Activated T-cell treated with anti-CD3 and anti-CD28 coated beads for 1 hour (primary cell): ENCODE measurements at regions not wholly inside any gene's neighbourhood (a gene's known extent, or its start where the extent isn't known, plus 50 kb on each side); places are given as distances from the start of the nearest gene placed in this dataset.
"Not testable (repeated sequence)": the region's sequence is repeated elsewhere in the genome, so short reads cannot be mapped to it uniquely, and the experiment has no call there.

Source experiments
- DNase-seq: peaks from one replicate; pipeline ENCODE4 v3.0.0-alpha.2; 2020; ENCODE audit warnings: low read depth

DNA sequence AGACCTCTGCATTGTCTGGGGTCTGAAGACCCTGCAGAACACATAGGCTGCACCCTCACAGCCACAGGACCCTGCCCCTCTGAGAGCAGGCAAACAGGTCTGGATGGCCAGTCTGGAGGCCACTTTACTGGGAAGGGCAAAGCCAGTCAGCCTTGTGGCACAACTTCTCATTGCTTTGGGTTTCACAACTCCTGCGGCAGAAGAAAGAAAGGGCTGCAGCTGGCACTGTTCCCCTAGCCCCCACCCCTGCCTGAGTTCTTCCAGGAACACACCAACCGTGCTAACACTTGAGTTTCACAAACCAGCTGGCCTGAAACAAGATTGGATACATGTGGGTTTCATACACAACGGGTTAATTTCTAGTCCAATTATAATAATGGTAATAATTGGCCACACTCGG is 276.5 kb upstream of the MGAT5 start:
- no peak for DNase-seq

DNA sequence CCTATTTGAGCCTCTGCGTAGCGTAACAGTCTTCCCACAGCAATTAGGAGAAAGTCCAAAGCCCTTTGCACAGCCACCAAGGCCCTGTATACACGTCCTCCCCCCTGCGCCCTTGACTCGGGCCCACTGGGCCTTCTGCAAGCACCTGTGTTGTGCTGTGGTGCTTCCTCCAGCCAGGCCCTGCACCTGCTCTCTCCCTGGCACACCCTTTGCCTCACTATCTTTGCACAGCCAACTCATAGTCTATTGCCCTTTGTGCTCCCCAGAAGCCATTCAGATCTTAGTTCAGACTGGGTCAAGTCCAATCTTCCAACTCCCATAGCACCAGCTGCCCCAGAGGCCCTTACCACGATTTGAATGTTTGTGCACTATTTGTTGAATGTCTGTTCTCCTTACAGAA is 271.6 kb upstream of the MGAT5 start:
- no peak for DNase-seq

DNA sequence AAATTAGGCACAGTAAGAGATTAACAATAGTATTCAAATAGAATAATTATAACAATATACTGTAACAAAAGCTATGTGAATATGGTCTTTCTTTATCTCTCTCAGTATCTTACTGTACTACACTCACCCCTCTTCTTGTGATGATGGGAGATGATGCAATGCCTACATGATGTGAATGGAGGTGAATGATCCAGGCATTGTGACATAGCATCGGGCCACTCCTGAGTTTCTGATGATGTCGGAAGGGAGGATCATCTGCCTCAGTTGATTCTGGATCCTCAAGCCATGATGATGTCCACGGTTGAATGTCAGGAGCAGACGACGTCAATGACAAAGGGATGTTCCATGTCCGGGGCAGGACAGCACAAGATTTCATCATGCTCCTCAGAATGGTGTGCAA is 268.3 kb upstream of the MGAT5 start:
- no peak for DNase-seq

DNA sequence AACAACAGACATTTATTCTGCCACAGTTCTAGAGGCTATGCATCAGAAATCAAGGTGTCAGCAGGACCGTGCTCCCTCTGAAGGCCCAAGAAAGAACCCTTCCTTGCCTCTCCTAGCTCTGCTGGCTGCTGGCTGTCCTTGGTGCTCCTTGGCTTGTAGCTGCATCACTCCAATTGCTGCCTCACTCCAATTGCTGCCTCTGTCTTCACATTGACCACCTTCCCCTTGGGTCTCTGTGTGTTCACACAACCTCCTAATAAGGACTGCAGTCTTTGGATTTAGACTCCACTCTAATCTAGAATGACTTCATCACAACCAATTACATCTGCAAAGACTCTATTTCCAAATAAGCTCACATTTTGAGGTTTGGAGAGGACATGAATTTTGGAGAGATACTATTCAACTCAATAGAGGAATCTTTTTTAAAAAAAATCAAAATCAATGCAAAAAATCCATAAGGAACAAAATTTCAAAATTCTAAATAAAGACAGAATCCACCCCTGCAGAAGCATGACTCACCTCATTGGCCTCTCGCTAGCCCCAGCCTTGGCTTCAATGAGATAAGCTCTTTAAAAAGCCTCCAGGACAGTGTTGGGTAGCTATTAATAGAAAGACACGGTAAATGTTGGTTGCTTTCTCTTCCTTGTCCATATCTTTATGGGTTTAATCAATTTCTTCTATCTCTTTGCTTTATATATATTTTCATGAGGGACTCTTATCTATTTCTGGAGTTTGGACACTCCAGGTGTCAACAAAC is 267.6 kb upstream of the MGAT5 start:
- DNase-seq: no peak

DNA sequence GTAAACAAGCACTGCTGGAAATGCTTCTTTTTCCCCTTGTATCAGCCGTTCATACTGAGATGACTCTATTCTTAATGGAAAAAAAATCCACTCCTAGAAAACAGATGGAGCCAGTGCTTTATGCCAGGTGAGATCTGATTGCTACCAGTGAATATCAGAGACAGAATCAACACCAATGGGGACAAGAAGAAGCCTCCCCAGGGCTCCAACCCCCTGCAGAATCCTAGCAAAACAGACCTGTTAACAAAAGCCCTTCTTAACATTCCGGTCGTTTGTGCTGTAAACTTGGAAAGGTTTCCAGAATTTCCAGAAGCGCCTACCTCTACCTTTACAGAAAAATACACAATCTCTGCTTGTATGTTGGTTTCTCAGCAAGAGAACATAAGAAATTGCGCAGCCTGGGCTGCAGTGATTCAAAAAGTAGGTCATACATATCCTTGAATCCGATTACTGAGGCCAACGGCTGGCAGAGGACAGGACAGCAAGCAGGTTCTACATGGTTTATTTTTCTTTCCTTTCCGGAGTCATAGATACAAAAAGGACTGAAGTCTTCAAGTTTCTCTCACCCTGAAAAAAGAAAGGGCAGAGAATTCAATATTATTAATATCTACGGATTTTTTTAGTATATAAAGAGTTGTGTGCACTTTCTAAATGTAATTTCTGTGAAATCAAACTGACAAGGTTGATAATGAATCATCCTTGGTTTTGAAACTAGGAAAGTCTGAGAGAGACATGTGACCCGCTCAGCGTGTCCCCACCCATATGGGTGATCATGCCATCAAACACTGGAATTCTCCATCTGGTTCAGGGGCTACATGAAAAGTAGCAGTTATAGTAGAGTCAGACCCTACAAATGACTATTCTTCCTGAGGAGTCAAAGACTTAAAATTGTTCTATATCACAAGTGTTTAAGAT is 266.7 kb upstream of the MGAT5 start:
- no peak for DNase-seq

DNA sequence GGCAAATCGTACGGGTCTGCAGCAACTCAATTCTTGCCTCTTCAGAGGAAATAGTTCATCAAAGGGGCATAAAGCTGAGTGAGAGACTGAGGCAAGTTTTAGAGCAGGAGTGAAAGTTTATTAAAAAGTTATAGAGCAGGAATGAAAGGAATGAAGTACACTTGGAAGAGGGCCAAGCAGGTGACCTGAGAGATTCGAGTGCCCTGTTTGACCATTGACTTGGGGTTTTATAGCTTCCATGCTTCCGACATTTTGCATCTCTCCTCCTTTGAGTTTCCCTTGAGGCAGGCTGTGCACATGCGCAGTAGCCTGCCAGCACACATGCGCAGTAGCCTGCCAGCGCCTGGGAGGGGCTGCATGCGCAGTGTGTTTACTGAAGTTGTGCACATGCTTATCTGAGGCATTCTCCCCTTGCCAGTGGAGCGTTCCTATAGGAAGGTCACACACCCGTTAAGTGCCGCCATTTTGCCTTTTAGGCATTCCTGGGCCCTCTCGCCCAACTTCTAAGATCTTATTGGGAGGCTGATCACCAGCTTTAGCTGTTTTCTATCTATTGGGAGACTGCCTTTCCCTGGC is 265.5 kb upstream of the MGAT5 start:
- DNase-seq: no peak

DNA sequence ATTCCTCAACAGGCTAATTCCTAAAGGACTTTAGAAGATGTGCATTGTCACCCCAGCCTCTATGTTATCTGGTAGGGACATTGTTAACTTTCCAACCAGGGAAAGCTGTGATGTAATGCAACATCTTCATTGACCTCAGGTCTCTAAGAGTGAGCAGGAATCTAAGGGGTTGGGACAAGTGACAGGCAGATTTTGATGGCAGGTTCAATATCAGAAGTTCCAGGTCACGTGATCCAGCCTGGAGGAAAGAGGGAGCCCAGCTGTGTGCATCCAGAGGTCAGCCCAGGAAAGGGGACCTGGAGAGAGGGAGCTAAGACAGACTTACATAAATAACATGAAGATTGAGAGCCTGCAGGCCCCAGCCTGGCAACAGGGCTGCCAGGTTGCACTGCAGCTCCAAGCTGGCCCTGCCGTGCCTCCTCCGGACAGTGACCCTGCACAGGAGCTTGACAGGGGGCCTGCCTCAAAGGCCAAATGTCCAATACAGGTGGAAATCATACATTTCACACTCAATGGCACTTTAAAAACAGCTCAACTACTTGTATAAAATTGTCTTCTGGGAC is 262.2 kb upstream of the MGAT5 start:
- DNase-seq: no peak

DNA sequence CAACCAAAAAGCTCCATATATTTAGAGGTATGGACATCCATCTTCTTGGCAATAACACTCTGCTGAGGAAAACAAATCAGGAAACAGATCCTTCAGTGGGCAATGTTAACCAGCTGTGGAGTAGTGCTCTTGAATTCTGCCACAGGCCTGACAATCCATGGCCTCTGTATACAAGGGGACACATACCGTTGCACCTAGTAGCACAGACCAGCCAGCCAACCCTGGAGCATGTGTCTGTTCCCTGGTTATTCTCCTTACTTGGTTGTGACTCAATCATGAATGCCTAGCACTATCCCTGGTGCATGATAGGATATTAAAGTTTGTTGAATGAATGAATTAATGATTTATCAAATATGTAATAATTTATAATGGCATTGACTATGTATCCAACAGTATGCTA is 261.4 kb upstream of the MGAT5 start:
- no peak for DNase-seq

DNA sequence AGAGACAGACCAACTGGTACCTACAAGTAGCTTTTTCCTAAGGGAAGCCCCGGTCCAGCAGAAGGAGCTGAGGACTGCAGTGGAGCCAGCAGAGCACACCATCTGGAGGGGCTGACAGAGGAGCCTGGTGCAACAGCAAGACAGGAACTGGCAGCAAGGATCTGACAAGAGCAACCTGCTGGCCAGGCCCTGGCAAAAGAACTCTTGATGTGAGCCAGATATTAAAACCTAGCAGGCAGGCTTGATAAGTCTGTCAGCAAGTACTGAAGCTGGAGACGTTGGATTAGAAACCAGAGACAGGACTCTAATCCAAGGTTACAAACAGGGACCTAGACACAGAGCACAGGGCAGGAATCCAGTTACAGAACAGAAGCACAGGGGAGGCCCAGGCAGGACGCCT is 260.7 kb upstream of the MGAT5 start:
- no peak for DNase-seq

DNA sequence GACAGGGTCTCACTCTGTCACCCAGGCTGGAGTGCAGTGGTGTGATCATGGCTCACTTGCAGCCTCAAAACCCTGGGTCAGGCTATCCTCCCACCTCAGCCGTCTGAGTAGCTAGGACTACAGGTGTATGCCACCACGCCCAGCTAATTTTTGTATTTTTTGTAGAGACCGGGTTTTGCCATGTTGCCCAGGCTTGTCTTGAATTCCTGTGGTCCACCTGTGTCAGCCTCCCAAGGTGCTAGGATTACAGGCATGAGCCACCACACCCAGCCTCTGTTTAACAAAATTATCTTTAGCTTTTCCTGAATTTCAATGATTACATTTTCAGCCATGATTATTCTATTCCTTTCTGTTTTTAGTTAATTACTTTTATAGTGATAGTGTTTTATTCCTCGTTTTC is 255.1 kb upstream of the MGAT5 start:
- not testable (repeated sequence) for DNase-seq

DNA sequence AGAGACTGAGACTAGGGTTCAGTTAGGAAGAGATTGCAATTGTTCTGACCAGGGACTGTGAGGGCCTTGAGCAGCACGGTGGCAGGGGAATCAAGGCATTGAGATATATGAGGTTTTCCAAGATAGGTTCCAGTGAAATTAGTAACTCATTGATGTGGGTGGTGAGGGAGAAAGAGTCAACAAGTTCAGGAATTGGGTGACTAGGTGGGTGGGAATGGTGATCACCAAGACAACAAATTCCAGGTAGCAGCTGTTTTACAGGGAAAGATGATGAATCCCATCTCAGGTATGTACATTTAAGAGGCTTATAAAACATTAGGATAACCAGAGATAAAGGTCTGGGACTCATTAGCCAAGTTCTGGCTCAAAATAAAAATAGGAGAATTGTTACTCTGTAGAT is 251.5 kb upstream of the MGAT5 start:
- no peak for DNase-seq

DNA sequence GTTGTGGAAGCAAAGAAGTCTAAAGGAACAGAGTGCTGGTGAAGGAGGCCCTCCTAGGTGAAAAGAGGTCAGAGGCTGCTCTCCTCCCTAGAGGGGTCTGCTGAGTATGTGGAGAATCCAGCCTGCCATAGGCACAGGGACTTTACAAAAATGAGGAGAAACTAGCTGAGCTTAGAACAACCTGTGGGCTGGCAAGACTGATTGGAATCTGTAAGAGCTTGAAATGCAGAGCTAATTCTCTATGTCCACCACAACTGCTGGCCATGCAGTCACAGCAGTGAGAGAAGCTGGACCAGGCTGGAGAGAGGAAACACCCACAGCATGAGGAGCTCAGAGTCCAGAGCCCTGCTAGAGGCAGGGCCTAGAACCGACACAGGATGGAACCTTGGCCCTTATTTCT is 251.0 kb upstream of the MGAT5 start:
- DNase-seq: no peak

DNA sequence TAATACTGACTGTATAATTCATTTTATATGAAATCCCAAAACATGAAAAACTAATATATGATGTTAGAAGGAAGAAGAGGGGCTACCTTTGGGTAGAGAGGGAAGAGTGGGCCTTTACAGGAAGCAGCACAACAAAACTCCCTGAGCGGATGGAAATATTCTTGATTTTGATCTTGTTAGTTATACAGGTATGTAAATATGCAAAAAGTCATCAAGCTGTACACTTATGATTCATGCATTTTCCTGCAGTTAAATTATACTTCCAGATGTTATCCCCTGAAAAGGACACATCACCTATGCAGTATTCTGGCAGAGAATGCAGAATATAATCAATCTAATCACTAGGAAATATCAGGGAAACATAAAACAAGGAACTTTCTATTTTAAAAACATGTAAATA is 249.4 kb upstream of the MGAT5 start:
- DNase-seq: no peak

DNA sequence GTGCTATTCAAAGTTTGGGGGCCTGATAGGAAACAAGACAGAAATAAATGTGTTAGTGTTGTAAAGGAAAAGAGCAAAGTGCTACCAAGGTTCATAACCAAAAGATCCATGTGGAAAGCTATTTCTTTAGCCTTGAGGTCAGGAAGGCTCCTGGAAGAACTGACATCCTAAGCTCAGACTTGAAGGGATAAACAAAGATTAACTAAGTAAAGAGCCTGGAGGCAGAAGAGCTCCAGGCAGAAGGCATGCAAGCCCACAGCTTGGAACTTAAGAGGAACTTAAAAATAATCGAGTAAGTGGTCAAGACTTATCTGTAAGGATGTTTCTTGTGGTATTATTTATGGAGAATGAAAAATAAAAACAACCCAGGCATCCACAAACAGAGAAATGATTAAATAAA is 245.0 kb upstream of the MGAT5 start:
- DNase-seq: no peak

DNA sequence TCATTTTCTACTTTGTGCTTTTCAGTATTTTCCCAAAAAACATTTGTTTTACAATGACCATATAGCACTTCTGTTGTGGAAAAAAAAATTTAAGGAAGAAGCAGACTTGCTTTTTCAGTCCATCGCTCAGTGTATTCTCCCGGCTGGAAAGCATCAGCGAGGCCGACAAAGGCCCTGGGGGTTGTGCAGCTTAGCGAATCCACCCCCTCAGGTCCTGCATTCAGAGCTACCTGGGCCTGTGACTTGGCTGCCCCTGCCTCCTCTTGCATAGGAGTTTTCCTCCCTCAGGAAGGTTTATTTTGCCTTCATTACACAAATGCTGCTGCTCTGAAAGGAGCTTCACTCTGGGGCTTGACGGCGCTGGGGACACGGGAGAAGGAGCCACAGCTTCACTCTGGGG is 244.4 kb upstream of the MGAT5 start:
- no peak for DNase-seq

DNA sequence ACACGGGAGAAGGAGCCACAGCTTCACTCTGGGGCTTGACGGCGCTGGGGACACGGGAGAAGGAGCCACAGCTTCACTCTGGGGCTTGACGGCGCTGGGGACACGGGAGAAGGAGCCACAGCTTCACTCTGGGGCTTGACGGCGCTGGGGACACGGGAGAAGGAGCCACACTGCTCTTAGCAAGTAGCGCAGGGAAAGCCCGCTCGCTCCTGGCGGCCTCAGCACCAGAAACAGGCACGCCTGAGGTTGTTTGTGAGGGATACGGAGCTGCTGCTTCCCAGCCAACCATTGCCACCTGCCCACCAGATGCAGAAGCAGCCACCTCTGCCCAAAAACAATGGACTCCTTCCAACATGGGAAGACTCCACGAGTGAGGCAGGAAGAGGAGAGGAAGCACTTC is 244.0 kb upstream of the MGAT5 start:
- DNase-seq: not testable (repeated sequence)

DNA sequence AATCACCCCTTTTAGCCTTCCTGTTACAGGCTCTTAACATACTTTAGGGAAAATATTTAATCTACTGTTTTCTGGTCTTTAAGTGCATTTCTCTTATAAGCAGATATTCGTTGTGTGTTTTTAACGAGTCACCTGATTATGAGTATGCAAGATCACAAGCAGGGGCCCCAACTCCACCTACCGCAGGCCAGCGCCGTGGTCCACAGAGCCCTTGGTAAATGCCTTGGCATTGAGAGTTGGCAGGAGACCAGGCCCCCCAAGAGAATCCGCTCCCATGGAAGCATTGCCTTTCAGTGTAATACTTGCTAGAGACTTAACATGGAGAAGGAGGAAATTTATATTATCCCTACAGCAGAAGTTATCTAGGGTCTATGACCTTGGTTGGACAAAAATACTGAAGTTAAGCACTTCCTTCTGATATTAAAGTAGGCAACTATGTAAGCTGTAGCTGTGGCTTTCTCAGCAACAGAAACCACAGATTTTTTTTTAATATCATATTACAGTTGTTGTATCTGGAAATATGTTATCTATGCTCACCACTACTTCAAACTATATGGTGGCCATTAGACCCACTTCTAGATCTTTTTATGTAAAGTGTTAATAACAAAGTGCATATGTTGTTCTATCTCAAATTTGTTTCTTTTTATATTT is 241.8 kb upstream of the MGAT5 start:
- DNase-seq: no peak

DNA sequence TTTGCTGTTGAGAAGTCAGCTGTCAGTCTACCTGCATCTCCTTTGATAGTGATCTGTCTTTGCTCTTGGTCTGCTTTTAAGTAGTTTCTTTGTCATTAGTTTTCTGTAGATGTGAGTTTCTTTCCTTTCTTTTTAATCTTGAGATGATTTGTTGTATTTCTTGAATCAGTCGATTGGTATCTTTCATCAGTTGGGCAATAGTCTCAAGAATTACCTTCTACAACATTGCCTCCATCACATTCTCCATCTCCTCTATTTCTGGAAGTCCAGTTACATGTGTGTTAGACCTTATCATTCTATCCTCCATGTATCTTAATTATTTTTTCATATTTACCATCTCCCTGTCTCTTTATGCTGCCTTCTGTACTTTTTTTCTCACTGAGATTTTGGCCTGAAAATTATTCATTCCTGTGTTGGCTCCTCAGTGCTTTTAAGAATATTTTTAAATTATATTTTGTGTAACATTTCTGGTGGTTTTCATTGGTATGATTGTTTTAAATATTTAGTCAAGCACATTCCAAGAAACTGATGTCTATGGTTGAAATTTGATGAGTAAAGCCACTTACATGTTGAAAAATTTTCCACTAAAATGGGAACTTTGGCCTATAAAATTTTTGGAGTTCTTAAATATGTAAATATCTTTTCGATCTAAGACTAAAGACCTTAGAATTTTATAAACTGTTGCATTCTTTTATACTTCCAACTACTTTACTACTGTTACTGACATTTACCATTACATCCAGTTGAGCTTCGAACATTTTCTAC is 239.5 kb upstream of the MGAT5 start:
- no peak for DNase-seq

DNA sequence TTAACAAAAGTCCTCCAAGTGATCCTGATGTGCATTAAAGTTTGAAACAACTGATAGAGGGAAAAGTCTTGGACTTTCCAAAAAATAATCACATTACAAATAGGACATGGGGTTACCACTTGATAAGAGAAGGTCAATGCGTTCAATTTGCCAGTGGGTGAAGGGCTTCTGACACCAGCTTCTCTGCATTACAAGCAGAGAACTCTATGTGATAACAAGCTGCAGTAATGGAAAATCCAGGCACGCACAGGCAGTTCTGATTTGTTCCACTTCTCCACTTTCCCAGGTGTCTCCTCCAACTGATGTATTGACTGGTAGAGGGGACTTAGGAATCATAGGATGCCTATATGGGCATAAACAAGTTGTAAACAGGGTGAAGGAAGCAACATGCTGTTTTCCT is 234.0 kb upstream of the MGAT5 start:
- no peak for DNase-seq

DNA sequence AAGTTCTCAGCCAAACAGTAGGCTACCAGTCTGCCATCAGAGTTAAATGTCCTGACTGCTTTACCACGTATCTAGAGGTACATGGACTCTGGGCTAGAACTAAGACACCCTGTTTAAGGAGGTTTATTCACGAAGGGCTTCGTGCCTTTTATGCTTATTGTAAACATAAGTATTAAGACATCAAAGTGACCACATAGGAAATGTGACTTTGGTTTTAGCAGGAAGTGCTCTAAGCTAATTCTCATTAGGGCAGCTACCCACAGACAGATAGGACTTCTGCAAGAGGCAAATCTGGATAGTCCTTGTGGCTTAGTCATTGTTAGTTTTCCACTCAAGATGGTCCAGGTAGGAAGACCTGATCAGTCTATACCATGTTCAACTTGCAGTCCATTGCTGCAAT is 233.3 kb upstream of the MGAT5 start:
- no peak for DNase-seq

DNA sequence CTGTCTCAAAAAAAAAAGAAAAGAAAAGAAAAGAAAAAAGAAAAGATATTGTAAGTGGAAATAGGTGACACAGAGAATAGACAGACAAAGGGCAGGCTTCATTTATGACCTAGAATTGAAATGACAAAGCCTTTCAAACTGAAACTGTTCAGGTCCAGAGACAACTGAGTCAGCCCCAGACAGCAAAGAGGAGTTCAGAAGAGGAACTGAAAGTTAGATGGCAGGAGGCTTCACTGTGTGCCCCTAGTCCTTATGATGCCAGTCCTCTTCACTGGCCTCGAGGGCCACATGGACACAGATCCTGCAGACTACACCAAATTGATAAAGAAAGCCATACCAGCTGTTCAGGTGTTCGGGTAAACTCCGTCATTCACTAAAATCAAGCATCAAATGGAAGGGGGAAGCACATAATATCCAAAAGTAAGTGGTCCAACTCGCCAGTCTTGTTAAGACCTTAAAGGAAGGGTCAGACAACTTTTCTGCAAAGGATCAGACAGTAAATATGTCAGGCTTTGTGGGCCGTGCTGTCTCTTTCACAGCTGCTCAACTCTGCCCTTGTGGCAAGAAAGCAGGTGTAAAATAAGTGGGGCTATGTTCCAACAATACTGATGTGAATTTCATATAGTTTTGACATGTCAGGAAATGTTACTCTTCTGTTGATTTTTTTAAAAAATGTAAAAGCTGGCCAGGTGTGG is 231.9 kb upstream of the MGAT5 start:
- DNase-seq: no peak
